ENCODE measurements at regions not wholly inside any gene's neighbourhood (a gene's known extent, or its start where the extent isn't known, plus 50 kb on each side); places are given as distances from the start of the nearest gene placed in this dataset.
"Not testable (repeated sequence)": the region's sequence is repeated elsewhere in the genome, so short reads cannot be mapped to it uniquely, and the experiment has no call there.

DNA sequence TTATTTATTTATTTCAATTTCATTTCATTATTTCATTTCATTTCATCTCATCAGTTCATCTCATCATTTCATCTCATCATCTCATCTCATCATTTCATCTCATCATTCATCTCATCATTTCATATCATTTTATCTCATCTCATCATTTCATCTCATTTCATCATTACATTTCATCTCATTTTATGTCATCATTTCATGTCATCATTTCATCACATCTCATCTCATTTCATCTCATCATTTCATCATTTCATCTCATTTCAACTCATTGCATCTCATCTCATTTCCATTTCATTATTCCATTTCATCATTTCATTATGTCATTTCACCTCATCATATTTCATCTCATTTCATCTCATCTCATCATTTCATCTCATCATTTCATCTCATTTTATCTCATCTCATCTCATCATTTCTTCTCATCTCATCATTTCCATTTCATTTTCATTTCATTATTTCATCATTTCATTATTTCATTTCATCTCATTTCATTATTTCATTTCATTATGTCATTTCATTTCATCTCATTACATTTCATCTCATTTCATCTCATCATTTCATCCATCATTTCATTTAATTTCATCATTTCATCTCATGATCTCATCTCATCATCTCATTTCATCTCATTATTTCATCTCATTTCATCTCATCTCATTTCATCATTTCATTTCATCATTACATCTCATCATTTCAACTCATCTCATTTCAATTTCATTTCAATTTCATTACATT lies 2868.6 kb downstream of the RPIA start:
- H3K4me3 ChIP-seq; H3F3A ChIP-seq (ENCODE audit: low read depth); H3K27ac Mint-ChIP-seq; H3K4me3 Mint-ChIP-seq; H3K27ac ChIP-seq; H3K36me3 ChIP-seq; H3K4me1 Mint-ChIP-seq; H3K4me2 ChIP-seq; H3K27me3 ChIP-seq; H2AFZ ChIP-seq (replicated peaks); H4K20me1 ChIP-seq (ENCODE audit: low read depth); H3K9ac ChIP-seq; H3K27me3 Mint-ChIP-seq (ENCODE audit: insufficient read depth, low read depth); DNase-seq (ENCODE audit: low spot score); H3K4me1 ChIP-seq; H3K79me2 ChIP-seq (ENCODE audit: low read depth); H3K36me3 Mint-ChIP-seq: not testable (repeated sequence)
- peaks cover 18% of the 10 kb centered on the region for H3K9me3 Mint-ChIP-seq
- peaks cover 18% of the 10 kb centered on the region for H3K9me3 ChIP-seq (ENCODE audit: low read depth)

DNA sequence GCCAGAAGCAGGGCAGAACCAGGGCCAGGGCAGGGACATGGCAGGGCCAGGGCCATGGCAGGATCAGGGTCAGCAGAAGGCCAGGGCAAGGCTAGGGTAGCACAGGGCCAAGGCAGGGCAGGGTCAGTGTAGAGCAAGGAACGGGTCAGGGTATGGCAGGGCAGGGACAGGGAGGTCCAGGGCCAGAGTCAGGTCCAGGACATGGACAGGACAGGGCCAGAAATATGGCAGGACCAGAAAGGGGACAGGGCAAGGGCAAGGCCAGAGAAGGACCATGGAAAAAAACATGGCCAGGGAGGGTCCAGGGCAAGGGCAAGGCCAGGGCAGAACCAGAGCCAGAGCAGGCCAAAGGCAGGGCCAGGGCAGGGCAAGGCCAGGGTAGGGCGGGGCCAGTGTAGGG lies 2870.7 kb downstream of the RPIA start:
- not testable (repeated sequence) for H2AFZ ChIP-seq (replicated peaks); H3K36me3 Mint-ChIP-seq; H3K9ac ChIP-seq; H3K4me3 Mint-ChIP-seq; H3K36me3 ChIP-seq; DNase-seq (ENCODE audit: low spot score); H3F3A ChIP-seq (ENCODE audit: low read depth); H3K4me3 ChIP-seq; H4K20me1 ChIP-seq (ENCODE audit: low read depth); H3K4me2 ChIP-seq; H3K27me3 Mint-ChIP-seq (ENCODE audit: insufficient read depth, low read depth); H3K4me1 Mint-ChIP-seq; H3K79me2 ChIP-seq (ENCODE audit: low read depth); H3K27ac ChIP-seq; H3K4me1 ChIP-seq; H3K27ac Mint-ChIP-seq; H3K27me3 ChIP-seq
- H3K9me3 ChIP-seq (ENCODE audit: low read depth) = peaks cover 18% of the 10 kb centered on the region
- peaks cover 20% of the 10 kb centered on the region for H3K9me3 Mint-ChIP-seq

DNA sequence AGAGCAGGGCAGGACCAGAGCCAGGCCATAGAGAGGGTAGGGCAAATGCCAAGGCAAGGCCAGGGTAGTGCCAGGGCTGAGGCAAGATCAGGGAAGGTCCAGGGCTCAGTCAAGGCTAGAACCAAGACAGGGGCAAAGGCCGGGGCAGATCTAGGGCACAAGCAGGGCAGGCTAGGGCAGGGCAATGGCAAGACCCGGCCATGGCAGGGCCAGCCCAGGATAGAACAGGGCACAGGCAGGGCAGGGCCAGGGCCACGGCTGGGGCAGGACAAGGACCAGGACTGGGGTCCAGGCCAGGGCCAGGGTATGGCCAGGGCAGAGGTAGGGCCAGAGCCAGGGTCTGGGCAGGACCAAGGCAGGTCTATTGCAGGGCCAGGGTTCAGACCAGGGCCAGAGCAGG lies 2873.2 kb downstream of the RPIA start:
- peaks cover 14% of the 10 kb centered on the region for H3K9me3 Mint-ChIP-seq
- not testable (repeated sequence) for H3K27me3 Mint-ChIP-seq (ENCODE audit: insufficient read depth, low read depth); H3K36me3 ChIP-seq; H3K9ac ChIP-seq; DNase-seq (ENCODE audit: low spot score); H4K20me1 ChIP-seq (ENCODE audit: low read depth); H3K4me2 ChIP-seq; H3K4me1 Mint-ChIP-seq; H3F3A ChIP-seq (ENCODE audit: low read depth); H2AFZ ChIP-seq (replicated peaks); H3K4me3 ChIP-seq; H3K4me1 ChIP-seq; H3K27me3 ChIP-seq; H3K27ac ChIP-seq; H3K9me3 ChIP-seq (ENCODE audit: low read depth); H3K79me2 ChIP-seq (ENCODE audit: low read depth); H3K4me3 Mint-ChIP-seq; H3K36me3 Mint-ChIP-seq; H3K27ac Mint-ChIP-seq

DNA sequence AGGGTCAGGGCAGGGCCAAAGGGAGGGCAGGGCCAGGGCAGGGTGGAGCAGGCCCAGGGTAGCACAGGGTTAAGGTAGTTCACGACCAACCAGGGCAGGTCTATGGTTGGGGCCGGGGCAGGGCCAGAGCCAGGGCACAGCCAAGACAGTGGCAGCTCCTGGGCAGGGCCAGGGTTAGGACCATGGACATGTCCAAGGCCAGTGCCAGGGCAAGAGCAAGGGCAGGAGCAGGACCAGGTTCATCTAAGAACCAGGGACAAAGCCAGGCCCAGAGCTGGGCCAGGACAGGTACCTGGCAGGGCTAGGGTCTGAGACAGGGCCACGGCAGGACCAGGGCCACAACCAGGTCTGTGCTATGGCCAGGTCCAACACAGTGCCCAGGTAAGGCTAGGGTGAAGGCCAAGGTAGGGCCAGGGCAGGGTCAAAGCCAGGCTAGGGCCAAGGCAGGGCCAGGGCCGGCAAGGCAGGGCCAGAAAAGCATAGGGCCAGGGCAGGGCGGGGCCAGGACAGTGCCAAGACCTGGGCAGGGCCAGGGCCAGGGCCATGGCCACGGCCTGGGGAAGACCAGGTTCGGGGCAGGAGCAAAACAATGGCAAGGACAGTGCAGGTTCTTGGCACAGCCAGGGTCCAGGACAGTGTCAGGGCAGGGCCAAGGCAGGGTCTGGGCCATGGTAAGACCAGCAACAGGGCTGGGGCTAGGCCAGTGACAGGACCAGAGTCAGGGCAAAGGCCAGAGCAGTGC lies 2874.4 kb downstream of the RPIA start:
- not testable (repeated sequence) for H3K4me1 ChIP-seq; H3K4me2 ChIP-seq; H3K27ac ChIP-seq; H3K9ac ChIP-seq; H3K27me3 Mint-ChIP-seq (ENCODE audit: insufficient read depth, low read depth); H3K4me3 ChIP-seq; H3K9me3 Mint-ChIP-seq; H3K79me2 ChIP-seq (ENCODE audit: low read depth); H4K20me1 ChIP-seq (ENCODE audit: low read depth); H2AFZ ChIP-seq (replicated peaks); H3F3A ChIP-seq (ENCODE audit: low read depth); H3K36me3 ChIP-seq; H3K27ac Mint-ChIP-seq; H3K27me3 ChIP-seq; H3K4me1 Mint-ChIP-seq; H3K9me3 ChIP-seq (ENCODE audit: low read depth); H3K36me3 Mint-ChIP-seq; H3K4me3 Mint-ChIP-seq; DNase-seq (ENCODE audit: low spot score)

DNA sequence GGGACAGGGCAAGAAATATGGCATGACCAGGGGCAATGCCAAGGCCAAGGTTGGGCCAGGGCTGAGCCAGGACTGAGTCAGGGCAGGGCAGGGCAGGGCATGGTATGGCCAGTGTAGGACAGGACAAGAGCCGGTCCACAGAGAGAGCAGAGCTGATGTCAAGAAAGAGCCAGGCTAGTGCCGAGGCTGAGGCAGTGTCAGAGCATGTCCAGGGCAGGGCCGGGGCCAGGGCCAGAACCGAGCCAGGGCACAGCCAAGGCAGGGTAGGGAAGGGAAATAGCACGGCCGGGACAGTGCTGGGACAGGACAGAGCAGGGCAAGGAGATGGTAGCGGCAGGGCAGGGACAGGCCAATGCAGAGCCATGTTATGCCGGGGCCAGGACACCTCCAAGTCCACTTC lies 2875.1 kb downstream of the RPIA start:
- not testable (repeated sequence) for H3K4me3 Mint-ChIP-seq; H3K9me3 Mint-ChIP-seq; H3K9me3 ChIP-seq (ENCODE audit: low read depth); H3K9ac ChIP-seq; H3K27ac ChIP-seq; H2AFZ ChIP-seq (replicated peaks); H3F3A ChIP-seq (ENCODE audit: low read depth); H3K36me3 ChIP-seq; H3K27me3 Mint-ChIP-seq (ENCODE audit: insufficient read depth, low read depth); H3K4me1 ChIP-seq; H3K27ac Mint-ChIP-seq; H3K79me2 ChIP-seq (ENCODE audit: low read depth); H3K4me3 ChIP-seq; DNase-seq (ENCODE audit: low spot score); H4K20me1 ChIP-seq (ENCODE audit: low read depth); H3K4me2 ChIP-seq; H3K27me3 ChIP-seq; H3K4me1 Mint-ChIP-seq; H3K36me3 Mint-ChIP-seq

DNA sequence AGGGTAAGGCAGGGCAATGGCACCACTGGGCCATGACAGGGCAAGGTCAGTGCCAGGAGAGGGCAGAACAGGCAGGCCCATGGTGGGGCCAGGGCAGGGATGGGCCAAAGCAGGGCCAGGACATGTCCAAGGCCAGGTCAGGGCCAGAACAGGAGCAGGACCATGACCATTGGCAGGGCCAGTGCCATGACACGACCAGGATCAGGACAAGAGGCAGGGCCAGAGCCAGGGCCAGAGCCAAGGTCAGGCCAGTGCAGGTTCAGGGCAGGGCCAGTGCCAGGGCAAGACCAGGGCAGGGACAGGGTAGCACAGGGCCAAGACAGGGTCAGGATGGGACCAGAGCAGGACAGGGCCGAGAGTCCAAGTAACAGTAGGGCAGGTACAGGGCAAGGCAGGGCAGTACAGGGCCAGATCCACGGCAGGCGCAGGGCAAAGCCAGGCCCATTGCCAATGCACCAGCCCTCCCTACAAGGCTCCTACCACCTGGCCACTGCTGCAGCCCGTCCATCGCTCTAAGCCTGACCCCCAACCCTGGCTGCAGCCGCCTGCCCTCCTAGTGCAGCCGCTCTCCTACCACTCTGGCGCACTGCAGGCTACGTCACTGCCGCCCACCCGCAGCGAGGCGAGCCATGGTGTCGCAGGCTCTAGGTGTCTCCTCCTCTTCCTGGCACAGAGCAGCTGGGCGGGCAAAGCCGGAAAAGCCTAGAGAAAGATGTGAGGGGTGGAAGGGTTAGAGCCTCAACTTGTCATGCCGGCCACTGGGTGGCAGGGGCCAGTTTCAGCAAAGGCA lies 2876.3 kb downstream of the RPIA start:
- H3K27me3 Mint-ChIP-seq (ENCODE audit: insufficient read depth, low read depth); H3K4me1 Mint-ChIP-seq: not testable (repeated sequence)

DNA sequence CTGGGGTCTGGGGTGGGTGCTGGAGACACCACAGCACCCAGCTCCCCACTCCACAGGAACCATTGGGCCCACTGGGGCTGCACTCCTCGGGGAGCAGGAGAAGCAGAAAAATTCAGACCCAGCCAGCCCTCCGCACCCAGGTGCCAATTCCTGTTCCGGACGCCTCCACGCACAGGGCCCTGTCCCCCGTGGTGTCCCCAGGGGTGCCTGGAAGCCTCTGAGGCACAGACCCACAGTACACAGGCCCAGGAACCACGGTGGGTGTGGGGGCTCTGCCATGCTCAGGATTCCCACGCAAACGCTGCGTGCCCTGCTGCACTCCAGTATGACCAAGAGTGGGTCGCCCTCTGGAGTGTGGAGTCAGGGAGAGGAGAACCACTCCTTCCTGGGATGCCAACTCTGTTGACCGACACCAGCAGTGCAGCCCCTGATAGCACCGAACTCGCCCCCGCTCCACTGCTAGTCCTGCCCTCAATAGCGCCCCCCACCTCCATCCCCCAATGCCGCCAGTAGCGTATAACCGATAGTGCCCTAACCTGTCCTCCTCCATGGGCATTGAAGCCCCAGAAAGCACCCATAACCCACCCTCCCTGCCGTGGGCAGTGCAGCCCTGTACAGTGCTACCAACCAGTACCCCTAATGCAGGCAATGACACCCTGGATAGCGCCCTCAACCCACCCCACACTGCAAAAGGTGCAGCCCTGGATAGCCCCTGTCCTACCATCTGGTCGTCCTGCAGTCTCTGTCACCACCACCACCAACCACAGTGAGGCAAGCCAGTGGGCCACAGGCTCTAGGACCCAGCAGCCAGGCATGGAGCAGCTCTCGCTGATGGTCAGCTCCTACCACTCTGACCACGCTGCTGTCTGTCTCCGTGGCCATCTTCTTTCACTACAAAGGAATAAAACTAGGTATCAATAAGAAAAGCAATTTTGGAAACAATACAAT lies 2877.2 kb downstream of the RPIA start:
- H3K4me1 ChIP-seq; H3K79me2 ChIP-seq (ENCODE audit: low read depth); H3K4me1 Mint-ChIP-seq; H3F3A ChIP-seq (ENCODE audit: low read depth); H3K27ac Mint-ChIP-seq; H3K9me3 ChIP-seq (ENCODE audit: low read depth); H3K9ac ChIP-seq; H3K27me3 ChIP-seq; H3K36me3 Mint-ChIP-seq; H2AFZ ChIP-seq (replicated peaks); H3K27me3 Mint-ChIP-seq (ENCODE audit: insufficient read depth, low read depth); H4K20me1 ChIP-seq (ENCODE audit: low read depth); H3K27ac ChIP-seq; H3K4me2 ChIP-seq; H3K4me3 Mint-ChIP-seq; H3K4me3 ChIP-seq; DNase-seq (ENCODE audit: low spot score); H3K36me3 ChIP-seq: not testable (repeated sequence)
- peaks cover 20% of the 10 kb centered on the region for H3K9me3 Mint-ChIP-seq

More for the DNA sequence above, 2876.3 kb downstream of the RPIA start:
- H3F3A ChIP-seq (ENCODE audit: low read depth); H3K4me2 ChIP-seq; DNase-seq (ENCODE audit: low spot score); H4K20me1 ChIP-seq (ENCODE audit: low read depth); H3K9me3 ChIP-seq (ENCODE audit: low read depth); H3K4me3 ChIP-seq; H2AFZ ChIP-seq (replicated peaks); H3K27ac ChIP-seq; H3K27me3 ChIP-seq; H3K36me3 ChIP-seq; H3K9ac ChIP-seq; H3K36me3 Mint-ChIP-seq; H3K27ac Mint-ChIP-seq; H3K79me2 ChIP-seq (ENCODE audit: low read depth); H3K4me1 ChIP-seq; H3K4me3 Mint-ChIP-seq: not testable (repeated sequence)
- H3K9me3 Mint-ChIP-seq = peaks cover 12% of the 10 kb centered on the region

Data from neural progenitor cell (in vitro differentiated cells).